ENCODE measurements at regions not wholly inside any gene's neighbourhood (a gene's known extent, or its start where the extent isn't known, plus 50 kb on each side); places are given as distances from the start of the nearest gene placed in this dataset.

DNA sequence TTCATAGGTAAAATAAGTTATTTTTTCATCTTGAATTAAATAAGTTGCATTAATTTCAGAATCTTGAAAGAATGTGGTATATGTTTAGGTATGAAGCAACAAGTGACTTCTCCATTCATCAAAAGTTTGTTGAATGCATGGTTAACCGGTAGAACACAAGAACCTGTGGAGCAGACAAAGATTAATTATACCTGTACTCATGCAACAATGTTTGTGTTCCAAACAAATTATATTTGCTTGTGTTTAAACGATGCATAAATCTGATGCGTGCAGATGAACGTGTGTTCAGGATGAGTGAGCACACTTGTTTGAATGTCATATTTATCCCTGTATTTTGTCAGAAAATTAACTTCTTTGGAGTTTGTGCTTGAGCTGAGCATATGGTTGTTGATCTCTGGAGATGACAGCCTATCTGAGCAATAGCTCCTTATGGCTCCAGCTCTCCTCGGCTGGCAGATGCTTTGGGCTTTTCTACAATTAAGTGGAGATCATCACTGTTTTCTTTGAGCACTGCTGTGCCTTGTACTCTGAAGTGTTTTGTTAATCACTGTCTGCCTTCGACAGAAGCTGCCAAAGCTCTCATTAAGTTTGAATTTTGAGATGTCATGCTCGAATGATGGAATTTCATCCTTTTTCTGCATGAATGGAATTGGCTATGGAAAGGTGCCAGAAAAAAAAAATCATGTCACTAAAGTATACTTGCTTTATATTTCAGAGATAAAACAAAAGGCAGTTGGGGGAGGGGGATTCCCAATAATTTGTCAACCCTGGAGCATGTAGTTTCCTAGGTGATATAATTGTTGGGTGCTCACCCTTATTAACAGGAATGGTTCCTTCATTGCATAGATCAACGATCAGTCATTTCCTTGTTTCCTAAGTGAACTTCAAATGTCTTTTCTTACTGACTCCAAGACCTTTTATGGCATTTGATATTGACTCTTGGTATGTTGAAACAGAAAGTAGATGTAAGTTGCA lies 502.5 kb upstream of the ARRDC3 start:
- DNase-seq, result no peak

DNA sequence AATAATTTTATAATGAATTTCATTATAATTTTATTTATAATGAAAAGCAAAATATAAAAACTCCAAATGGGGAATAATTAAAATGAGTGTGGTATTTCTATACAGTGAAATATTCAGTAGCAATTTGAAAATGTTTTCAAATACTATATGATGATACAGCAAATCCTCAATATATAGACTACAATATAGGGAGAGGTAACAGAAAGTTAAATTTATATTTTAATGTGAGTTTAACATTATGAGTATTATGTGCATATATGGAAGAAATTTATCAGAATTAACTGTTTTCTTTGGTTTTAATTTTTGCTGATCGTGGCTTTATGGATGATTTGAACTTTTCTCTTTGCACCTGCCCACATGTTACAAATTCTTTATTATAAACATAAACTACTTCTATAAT lies 500.9 kb upstream of the ARRDC3 start:
- intact Hi-C loops (cut with DNase I), result no loop called here
- no peak for DNase-seq

More for the DNA sequence above, 502.5 kb upstream of the ARRDC3 start:
- intact Hi-C loops (cut with DNase I), result no loop called here

DNA sequence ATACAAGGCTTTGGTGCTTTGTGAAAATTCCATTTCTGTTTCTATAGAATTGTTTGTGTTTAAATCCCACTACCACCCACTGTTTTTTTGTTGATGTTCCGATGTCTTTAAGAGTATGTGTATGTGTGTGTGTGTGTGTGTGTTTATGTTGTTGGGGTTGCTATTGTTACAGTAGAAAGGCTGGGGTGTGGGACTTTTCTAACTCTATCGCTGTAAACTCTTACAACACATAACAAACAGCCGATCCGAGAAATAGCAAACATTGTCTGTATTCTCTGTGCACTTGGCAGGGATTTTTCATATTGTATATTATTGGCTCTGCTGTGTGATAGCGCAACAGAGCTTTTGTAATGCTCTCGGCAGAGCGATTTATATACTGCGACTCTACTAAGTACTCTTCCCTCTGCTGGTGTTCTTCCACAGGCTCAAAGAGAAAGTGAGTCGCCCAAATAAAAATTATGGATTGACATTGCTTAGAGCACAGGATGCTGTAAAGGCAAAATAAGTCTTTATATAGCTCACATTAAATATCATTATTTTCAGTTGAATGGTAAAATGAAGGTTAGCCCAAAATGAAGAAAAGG lies 492.2 kb upstream of the ARRDC3 start:
- intact Hi-C loops (cut with DNase I), result no loop called here
- no peak for DNase-seq

DNA sequence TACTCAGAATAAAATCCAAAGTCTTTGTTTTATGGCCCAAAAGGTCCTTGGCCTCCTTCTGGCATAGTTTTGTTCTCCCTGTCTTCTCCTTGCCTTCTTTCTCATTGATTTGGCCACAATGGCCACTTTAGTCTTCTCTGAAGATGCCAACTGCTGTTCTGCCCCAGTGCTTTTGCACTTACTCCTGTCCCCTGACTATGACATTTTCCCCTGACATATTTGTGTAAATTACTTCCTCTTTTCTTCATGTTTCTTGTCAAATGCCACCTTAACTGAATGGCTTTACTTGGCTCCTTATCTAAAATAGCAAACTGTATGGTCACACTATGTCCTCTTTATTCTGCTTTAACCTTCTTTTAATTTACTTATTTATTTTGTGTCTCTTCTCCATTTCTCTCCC lies 484.7 kb upstream of the ARRDC3 start:
- no peak for DNase-seq
- intact Hi-C loops (cut with DNase I), result no loop called here

DNA sequence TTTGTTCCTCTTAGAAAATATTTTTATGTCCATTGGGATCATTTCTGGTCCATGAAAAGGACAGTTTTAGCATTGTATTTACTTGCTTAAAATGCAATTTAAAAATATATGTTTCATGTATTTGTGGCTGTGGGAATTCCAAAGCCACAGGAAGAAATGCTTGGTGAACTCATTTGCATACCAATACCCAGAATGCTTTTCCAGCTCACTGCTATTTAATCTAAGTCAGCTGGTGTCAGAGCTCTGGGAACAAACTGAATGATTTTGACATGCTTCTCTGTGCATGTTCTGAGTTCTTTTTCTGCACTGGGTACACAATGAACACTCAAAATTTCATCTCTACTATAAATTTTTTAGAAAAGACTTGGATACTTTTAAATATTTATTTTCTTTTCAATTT lies 482.8 kb upstream of the ARRDC3 start:
- DNase-seq, result no peak
- intact Hi-C loops (cut with DNase I), result no loop called here

DNA sequence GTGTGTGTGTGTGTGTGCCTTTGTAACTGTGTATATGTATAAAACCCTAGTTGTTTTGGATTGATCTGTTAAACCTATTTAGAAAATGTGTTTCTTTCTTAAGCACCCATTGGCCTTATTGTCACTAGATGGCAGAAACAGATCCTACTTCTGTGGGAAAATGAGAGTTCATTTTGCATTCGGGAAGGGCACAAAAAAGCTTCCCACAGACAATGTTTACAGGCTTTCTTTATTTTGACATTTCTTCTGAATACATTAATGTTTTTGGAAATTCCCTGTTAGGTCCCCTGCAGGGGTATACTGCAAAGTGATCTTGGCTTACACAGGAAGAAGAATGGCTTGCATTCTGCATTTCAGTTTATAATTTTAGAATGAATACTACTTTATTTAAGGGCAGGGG lies 481.8 kb upstream of the ARRDC3 start:
- no peak for DNase-seq
- intact Hi-C loops (cut with DNase I), result no loop called here

DNA sequence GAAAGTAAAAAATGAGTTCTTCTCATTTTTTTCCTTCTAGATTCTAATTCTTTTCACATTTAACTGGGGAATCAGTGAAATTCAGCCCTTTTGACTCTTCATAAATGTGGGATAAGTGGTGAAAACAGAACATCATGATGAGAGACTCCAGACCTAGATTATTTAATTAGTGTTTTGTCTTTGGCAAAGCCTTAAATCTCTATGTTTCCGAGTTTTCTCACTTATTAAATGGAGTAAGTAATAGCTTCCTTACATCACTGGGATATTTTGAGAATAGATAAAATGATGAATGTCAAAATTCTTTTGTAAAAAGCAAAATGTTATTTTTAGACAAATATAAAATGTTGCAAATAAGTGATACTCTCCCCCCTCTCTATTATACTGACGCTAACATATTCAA lies 468.6 kb upstream of the ARRDC3 start:
- intact Hi-C loops (cut with DNase I), result no loop called here
- DNase-seq, result no peak

DNA sequence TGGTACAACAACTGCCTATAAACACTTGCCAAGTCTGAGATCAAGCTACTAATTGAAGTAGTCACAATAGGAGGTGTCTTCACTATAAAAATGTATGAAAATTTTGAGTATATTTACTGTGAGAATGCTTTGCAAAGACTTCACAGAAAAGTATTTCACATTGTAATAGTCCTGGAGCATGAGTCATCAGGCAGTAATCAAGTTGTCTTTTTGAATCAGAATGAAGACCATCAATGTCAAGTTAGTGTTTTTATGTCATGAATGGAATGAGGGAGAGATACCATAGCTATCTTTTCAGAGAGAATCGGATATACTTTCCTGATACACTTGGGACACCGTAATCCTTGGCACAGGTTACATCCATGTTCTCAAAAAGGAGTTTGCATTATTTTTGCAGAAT lies 466.9 kb upstream of the ARRDC3 start:
- intact Hi-C loops (cut with DNase I), result no loop called here

DNA sequence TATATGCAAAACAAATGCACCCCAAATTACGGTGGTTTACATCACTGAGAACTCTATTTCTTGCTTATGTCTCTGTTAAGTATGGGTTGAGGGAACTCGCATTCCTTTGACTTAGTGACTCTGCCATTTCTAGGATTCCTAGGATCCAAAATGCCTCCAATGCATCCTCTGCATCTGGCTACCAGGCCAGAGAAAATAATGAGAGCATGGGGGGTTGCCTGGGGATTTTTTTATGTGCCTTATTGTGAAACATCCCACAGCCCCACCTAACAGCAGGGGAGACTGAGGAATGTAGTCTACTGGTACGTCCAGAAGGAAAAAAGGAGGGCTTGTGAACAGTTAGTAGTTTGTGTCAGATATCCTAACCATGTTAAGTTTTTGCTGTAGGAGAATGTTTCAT lies 466.0 kb upstream of the ARRDC3 start:
- intact Hi-C loops (cut with DNase I), result no loop called here
- DNase-seq, result no peak

More for the DNA sequence above, 466.9 kb upstream of the ARRDC3 start:
- no peak for DNase-seq

DNA sequence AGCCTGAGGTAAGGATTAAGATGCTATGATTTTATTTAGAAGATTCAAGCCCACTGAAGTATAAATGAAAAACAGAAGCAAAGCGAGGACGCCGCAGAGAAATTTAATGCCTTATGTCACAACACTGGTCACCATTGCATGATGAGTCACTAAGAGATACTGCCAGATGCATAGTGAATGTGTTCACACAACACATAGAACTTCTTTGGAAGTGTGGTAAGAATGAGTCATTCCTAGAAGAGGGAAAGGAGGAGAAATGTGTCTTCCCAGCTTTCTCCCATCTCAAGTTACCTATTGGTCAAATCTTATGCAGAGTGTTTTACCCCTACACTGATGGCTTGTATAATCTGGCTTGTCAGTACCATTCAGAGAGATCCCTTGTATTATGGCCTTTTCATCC lies 465.3 kb upstream of the ARRDC3 start:
- no peak for DNase-seq
- intact Hi-C loops (cut with DNase I), result no loop called here

DNA sequence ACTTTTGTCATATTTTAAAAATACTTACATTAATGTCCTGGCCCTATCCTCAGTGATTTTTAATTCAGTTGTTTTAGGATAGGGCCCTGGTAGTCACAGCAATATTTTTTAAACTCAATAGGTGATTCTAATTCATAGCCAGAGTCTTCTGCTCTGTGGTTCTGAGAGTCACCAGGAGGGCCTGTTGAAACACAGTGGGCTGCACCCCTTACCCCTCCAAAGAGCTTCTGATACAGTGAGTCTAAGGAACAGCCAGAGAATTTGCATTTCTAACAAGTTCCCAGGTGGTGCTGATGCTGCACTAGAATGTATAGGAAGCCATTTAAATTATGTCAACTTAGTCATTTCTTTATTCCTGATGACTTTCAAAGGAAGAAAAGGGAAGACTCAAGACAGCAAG lies 458.3 kb upstream of the ARRDC3 start:
- no peak for DNase-seq
- intact Hi-C loops (cut with DNase I), result no loop called here

DNA sequence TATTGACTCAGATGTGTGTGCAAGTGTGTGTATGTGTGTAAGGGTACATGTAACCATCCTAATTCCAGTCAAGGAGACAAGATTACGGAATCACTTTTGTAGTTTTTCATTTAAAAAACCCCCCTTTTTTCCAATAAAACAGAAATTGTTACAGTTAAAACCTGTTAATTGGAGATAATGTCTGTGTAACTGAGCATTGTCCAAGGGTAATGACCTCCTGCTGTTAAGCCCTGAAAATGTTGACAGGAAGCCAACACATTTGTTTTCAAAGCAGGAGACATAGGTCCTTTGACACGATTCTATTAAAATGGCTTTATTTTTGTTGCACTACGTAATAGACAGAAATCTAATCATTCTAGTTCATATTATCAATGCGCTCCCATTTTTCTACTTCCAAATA lies 457.3 kb upstream of the ARRDC3 start:
- intact Hi-C loops (cut with DNase I), result no loop called here
- no peak for DNase-seq

DNA sequence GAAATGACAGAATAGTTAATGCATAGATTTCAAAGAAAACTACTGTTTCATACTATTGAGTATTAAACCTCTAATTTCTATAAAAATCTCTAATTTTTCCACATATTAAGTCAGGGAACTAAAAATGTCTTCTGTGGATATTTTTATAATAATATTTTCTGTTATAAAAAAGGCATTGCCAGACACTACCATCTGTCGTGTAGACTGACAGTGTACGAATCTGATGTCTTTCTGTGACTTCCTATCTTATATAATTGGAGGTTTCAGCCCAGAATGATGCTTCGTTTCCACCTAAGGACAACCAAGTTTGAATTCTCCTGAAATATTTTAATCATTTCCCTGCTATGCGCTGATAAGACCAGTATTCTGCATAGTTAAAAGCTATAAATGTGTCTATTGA lies 456.6 kb upstream of the ARRDC3 start:
- intact Hi-C loops (cut with DNase I), result no loop called here
- DNase-seq, result no peak

DNA sequence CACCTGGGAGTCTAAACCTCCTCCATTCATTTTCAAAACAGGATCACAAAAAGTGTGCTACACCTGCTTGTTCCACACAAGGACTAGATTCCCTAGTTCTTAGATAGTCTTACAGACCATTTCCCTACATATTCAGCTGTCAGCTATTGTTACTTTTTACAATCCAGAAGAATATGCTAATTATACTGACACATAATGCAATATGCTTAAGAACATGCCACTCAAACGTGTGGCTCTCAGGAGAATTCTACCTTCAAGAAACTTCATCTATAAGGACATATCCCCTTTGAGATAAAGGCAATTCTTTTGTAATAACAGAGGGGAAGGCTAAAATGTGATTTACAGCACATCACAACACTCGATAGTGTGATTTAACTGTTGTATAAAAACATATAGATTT lies 456.1 kb upstream of the ARRDC3 start:
- intact Hi-C loops (cut with DNase I), result no loop called here
- no peak for DNase-seq

DNA sequence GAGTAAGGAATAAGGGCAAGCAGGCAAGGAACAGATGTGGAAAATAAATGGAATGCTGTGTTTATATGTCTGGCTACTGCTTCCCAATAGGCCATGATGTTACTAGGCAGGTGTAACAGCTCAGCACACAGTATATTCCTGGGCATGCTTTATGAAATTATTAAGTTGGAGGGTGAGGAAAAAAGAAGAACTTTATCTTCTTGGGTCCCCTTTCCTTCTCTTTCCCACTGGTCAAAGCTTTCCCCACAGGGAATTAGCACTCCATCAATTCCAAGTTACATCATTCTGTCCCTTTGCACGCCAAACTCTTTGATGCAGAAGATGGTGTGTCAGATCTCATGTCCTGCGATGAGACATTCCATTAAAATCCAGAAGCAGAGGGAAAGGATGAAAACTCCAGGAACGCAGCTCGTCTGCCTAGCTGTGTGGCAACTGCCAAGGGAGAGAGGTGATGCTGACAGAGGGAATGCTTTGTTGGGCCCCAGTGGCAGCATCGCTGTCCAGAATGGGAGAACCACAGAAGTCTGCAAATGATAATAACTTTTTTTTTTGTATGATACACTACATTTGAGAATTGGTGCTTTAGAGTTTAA lies 447.3 kb upstream of the ARRDC3 start:
- intact Hi-C loops (cut with DNase I), result no loop called here
- no peak for DNase-seq

DNA sequence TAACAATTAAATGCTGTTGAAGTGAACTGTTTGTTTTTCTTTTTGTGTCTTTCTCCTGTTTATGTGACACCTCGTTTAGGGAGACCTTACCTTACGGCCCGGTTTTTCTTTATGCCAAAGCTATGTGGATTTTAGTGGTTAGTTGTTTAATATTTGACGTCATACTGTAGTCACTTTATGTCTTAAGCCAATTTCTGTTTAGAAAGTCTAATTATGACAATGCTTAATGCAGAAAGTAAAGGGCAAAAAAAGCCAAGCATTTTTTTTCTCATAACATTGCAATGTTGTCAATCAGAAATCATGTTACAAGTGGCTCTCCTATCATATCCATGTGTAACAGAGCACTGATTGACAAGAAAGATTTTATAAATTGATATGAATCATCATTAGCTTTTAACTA lies 442.5 kb upstream of the ARRDC3 start:
- DNase-seq, result no peak
- intact Hi-C loops (cut with DNase I), result no loop called here

DNA sequence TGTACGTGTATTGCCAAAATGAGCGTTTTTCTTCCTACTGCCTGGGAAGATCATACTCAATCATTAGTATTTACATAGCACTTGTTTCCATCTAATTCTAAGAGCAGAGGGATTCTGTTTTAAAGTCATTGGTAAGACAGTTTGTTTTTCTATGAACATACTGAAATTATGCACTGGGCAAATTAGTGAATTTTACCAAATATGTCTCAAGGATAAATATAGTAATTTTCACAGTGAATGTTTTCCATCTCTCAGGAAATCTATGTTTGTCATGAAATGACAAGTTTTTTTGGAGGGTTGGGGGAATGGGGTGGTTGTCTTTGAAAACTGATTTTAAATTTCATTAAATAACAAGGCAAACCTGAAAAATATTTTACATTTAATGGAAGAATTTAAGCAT lies 441.3 kb upstream of the ARRDC3 start:
- DNase-seq, result no peak
- intact Hi-C loops (cut with DNase I), result no loop called here

DNA sequence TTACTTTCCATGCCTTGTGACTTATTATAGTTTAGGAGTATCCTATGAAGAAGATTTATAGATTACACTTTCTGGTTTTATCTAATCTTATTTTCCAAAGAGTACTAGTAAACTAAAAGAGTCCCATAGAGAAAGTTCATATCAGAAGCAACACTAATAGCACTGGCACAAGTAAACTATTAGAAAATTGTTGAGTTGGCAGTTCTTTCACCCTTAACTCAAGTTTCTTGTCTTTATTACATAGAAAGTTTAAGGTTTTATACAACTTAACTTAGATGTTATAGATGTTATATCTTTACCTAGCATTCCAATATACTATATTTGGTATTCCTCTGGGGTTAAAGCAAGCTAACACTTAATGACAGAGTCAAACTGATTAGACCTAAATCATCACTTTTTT lies 437.8 kb upstream of the ARRDC3 start:
- intact Hi-C loops (cut with DNase I), result no loop called here
- DNase-seq, result no peak

DNA sequence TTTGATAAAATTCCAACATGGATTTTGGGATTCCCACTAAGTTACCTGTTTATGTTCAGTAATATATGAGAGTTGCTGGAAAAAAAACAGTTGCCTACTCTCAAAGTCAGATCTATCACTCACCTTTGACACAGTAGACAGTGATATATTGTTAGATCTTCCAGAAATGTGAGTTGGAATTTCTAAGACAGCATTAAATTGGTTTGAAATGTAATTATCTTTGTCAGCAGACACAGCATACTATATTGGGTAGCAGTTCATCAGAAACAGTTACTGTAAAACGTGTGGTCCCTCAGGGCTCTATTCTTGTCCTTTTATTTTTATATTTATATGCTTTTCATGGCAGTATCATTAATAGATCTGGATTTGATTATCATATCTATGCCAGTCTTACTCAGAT lies 433.6 kb upstream of the ARRDC3 start:
- intact Hi-C loops (cut with DNase I), result no loop called here
- DNase-seq, result no peak

DNA sequence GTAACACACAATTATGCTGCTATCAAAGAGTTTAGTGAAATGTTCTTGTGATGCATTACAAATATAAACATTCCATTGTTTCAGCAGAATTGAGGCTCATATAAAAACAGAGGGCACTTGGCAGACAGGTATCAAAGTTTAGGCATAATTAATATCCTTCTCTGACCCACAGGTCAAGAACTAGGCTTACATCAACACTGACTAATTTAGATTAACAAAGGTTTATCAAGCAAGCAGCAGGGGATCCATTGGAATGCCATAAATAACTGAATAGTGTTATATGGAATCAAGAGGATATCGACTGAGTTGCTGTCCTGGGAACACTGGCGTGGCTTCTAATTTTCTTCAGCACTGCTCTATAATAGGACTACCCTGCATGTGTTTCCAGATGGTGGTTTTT lies 414.5 kb upstream of the ARRDC3 start:
- intact Hi-C loops (cut with DNase I), result no loop called here

More for the DNA sequence above, 414.5 kb upstream of the ARRDC3 start:
- no peak for DNase-seq
